ENCODE measurements at regions not wholly inside any gene's neighbourhood (a gene's known extent, or its start where the extent isn't known, plus 50 kb on each side); places are given as distances from the start of the nearest gene placed in this dataset.

- DNase-seq: no peak
- no peak overlapping the region for H3K27ac Mint-ChIP-seq
- ATAC-seq: no peak
- Histone ChIP-seq H3K4me1 (ENCODE audit: control insufficient read depth, insufficient read depth, low read length) (peaks cover 8% of the 10 kb centered on the region), H3K27me3 (ENCODE audit: control insufficient read depth, insufficient read depth, low read length) (no peaks in the 10 kb centered on the region), H3K9me3 (ENCODE audit: control insufficient read depth, insufficient read depth, low read length) (no peaks in the 10 kb centered on the region), H3K4me3 (ENCODE audit: low read length) (no peak overlapping the region), H3K27ac (ENCODE audit: low read length) (no peak overlapping the region), H3K36me3 (ENCODE audit: control insufficient read depth, insufficient read depth, low read length) (no peaks in the 10 kb centered on the region)
- peaks cover 11 to 23% of the 10 kb centered on the region in 2 donors for H3K27me3 Mint-ChIP-seq (ENCODE audit: low read depth in 2 of 2)
- H3K4me1 Mint-ChIP-seq: peaks cover 7 to 13% of the 10 kb centered on the region in 2 donors
- WGBS (ENCODE audit: insufficient coverage): 78% methylated on average over 1 of the region's 1 CpG
- no peak for TF ChIP-seq CTCF (IDR thresholded peaks at IDR 0.05)
- no peak overlapping the region for H3K4me3 Mint-ChIP-seq
- H3K36me3 Mint-ChIP-seq: no peaks in the 10 kb centered on the region
- no peaks in the 10 kb centered on the region for H3K9me3 Mint-ChIP-seq
- intact Hi-C loops (cut with micrococcal nuclease): no loop called here
Measured at GRCh38 chr1:110778821-110779220, 94.1 kb upstream of the CD53 start.

DNA sequence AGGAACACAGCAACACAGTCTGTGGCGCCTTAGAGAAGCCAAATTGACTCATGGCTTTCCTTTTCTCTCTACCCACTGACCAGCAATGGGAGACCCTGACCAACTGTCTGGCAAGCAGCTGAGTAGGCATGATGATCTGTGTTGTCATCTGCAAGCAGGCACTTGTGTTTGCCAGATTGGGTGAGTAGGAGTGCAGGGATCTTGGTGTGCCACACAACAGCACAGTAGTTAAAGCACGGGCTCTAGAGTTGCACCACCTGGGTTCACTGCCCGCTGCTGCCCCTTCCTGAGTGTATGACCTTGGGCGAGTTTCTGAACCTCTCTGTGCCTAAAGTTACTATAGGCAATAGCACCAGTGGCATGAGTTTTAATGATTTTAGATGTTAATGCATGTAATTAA, 95.7 kb upstream of the CD53 start:
- WGBS (ENCODE audit: insufficient coverage): 91% methylated on average over 3 of the region's 4 CpGs
- Mint-ChIP-seq H3K27ac (no peak overlapping the region), H3K4me3 (no peak overlapping the region)

DNA sequence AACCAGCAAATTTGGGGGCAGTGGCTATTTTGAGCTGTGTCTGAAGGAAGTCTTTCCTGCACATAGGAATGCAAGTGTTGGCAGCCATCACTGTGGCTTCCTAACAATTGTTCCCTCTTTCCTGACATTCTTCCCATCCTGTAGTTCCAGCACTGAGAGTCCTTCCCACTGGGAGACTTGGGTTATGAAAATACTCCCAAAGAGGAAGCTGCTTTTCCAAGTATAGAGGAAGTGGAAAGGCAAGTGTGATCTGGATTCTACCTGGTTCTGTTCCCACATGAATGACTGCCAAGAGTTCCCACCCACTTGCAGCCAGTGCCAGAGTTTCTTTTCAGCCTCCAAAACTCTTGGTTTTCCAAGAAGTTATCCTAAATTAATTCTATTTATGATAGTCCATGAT, 98.5 kb upstream of the CD53 start:
- intact Hi-C loops (cut with micrococcal nuclease): no loop called here
- ATAC-seq: no peak
- Mint-ChIP-seq H3K27me3 (ENCODE audit: low read depth in 2 of 2) (peaks cover 23 to 39% of the 10 kb centered on the region in 2 donors), H3K27ac (no peak overlapping the region), H3K4me1 (no peaks in the 10 kb centered on the region), H3K36me3 (no peaks in the 10 kb centered on the region), H3K4me3 (no peak overlapping the region), H3K9me3 (no peaks in the 10 kb centered on the region)
- Histone ChIP-seq H3K4me3 (ENCODE audit: low read length) (no peak overlapping the region), H3K27me3 (ENCODE audit: control insufficient read depth, insufficient read depth, low read length) (no peaks in the 10 kb centered on the region), H3K27ac (ENCODE audit: low read length) (no peak overlapping the region), H3K4me1 (ENCODE audit: control insufficient read depth, insufficient read depth, low read length) (no peaks in the 10 kb centered on the region), H3K36me3 (ENCODE audit: control insufficient read depth, insufficient read depth, low read length) (no peaks in the 10 kb centered on the region), H3K9me3 (ENCODE audit: control insufficient read depth, insufficient read depth, low read length) (no peaks in the 10 kb centered on the region)
- no peak for TF ChIP-seq CTCF (IDR thresholded peaks at IDR 0.05)
- DNase-seq: no peak

More for the DNA sequence above, 95.7 kb upstream of the CD53 start:
- intact Hi-C loops (cut with micrococcal nuclease): no loop called here
- H3K9me3 ChIP-seq (ENCODE audit: control insufficient read depth, insufficient read depth, low read length): no peaks in the 10 kb centered on the region
- ATAC-seq (no peak), DNase-seq (no peak)
- no peaks in the 10 kb centered on the region for H3K36me3 ChIP-seq (ENCODE audit: control insufficient read depth, insufficient read depth, low read length)
- no peak overlapping the region for H3K4me3 ChIP-seq (ENCODE audit: low read length)
- no peak overlapping the region for H3K27ac ChIP-seq (ENCODE audit: low read length)
- peaks cover 8% of the 10 kb centered on the region for H3K4me1 ChIP-seq (ENCODE audit: control insufficient read depth, insufficient read depth, low read length)
- no peaks in the 10 kb centered on the region for H3K27me3 ChIP-seq (ENCODE audit: control insufficient read depth, insufficient read depth, low read length)
- H3K9me3 Mint-ChIP-seq: no peaks in the 10 kb centered on the region
- no peak for TF ChIP-seq CTCF (IDR thresholded peaks at IDR 0.05)
- H3K4me1 Mint-ChIP-seq: peaks cover 7% of the 10 kb centered on the region in 2 donors
- H3K27me3 Mint-ChIP-seq (ENCODE audit: low read depth in 2 of 2): peaks cover 27 to 31% of the 10 kb centered on the region in 2 donors
- H3K36me3 Mint-ChIP-seq: no peaks in the 10 kb centered on the region

DNA sequence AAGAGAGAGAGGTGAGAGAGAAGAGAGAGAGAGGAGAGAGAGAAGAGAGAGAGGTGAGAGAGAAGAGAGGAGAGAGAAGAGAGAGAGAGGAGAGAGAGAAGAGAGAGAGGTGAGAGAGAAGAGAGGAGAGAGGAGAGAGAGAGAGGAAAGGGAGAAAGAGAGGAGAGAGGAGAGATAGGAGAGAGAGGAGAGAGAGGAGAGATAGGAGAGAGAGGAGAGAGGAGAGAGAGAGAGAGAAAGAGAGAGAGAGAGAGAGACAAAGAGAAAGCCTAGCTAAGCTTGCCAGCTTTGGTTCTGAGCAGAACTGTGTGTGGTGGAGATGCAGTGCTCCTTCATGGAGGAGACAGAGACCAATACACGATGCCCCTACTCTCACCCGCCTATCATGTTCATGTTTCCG, 99.1 kb upstream of the KCNA3 start:
- DNase-seq: no peak
- no peaks in the 10 kb centered on the region for H3K36me3 Mint-ChIP-seq

More for the DNA sequence above, 99.1 kb upstream of the KCNA3 start:
- no peaks in the 10 kb centered on the region for H3K9me3 ChIP-seq (ENCODE audit: control insufficient read depth, insufficient read depth, low read length)
- WGBS (ENCODE audit: insufficient coverage): 92% methylated on average over 3 of the region's 3 CpGs
- H3K27me3 ChIP-seq (ENCODE audit: control insufficient read depth, insufficient read depth, low read length): no peaks in the 10 kb centered on the region
- no peak overlapping the region for H3K4me3 ChIP-seq (ENCODE audit: low read length)
- TF ChIP-seq CTCF (IDR thresholded peaks at IDR 0.05): no peak
- no peaks in the 10 kb centered on the region for H3K36me3 ChIP-seq (ENCODE audit: control insufficient read depth, insufficient read depth, low read length)
- Mint-ChIP-seq H3K27ac (no peak overlapping the region), H3K4me1 (no peaks in the 10 kb centered on the region), H3K9me3 (no peaks in the 10 kb centered on the region), H3K27me3 (ENCODE audit: low read depth in 2 of 2) (peaks cover 21 to 40% of the 10 kb centered on the region in 2 donors), H3K4me3 (no peak overlapping the region)
- intact Hi-C loops (cut with micrococcal nuclease): no loop called here
- no peak for ATAC-seq
- no peaks in the 10 kb centered on the region for H3K4me1 ChIP-seq (ENCODE audit: control insufficient read depth, insufficient read depth, low read length)
- H3K27ac ChIP-seq (ENCODE audit: low read length): no peak overlapping the region
